ENCODE measurements at regions not wholly inside any gene's neighbourhood (a gene's known extent, or its start where the extent isn't known, plus 50 kb on each side); places are given as distances from the start of the nearest gene placed in this dataset.
"Not testable (repeated sequence)": the region's sequence is repeated elsewhere in the genome, so short reads cannot be mapped to it uniquely, and the experiment has no call there.

- no peak for DNase-seq
These were observed 324.7 kb upstream of the RGMA start for GRCh38 chr15:93413745-93414144.

GRCh38 chr15:93399121-93399520 is 310.1 kb upstream of the RGMA start:
- DNase-seq = no peak

GRCh38 chr15:93389211-93389610 is 300.2 kb upstream of the RGMA start:
- no peak for DNase-seq

GRCh38 chr15:93384886-93385285 is 295.9 kb upstream of the RGMA start:
- DNase-seq = no peak

- no peak for DNase-seq
These were observed 293.3 kb upstream of the RGMA start for GRCh38 chr15:93382200-93382820.

DNA sequence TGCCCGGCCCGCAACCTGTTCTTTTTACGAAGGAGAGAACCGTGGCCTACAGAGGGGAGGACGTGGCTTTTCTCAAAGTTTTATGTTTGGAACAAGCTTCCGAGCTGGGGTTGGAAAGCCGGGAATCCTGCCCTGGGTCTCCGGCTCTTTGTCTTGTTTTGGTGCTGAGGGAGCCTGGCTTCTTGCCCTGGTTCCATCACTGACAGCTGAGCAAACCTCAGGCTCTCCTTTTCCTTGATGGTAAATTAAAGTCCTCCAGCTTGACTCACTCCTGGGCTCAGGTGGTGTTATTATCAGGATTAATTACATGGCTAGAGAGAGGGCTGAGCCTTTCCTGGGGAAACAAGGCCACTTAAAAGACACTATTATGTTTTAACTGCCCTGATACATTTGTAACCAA is 289.5 kb upstream of the RGMA start:
- DNase-seq = no peak

DNA sequence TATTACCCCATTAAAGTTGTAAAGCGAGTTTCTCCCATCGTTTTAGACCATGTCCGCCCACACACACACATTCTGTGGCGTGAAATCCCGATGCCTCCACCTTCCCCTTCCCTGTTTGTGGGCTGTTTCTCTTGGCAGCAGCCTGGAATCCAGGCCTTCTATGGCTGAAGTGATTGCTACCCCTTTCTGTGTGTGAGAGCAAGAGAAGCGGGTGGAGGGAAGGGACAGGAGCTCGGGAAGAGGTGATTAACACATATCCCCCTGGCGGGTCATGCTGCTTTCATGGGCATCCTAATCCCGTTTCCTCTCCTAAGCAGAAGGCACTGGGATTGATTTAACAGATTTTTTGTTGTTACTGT is 283.8 kb upstream of the RGMA start:
- DNase-seq = no peak

DNA sequence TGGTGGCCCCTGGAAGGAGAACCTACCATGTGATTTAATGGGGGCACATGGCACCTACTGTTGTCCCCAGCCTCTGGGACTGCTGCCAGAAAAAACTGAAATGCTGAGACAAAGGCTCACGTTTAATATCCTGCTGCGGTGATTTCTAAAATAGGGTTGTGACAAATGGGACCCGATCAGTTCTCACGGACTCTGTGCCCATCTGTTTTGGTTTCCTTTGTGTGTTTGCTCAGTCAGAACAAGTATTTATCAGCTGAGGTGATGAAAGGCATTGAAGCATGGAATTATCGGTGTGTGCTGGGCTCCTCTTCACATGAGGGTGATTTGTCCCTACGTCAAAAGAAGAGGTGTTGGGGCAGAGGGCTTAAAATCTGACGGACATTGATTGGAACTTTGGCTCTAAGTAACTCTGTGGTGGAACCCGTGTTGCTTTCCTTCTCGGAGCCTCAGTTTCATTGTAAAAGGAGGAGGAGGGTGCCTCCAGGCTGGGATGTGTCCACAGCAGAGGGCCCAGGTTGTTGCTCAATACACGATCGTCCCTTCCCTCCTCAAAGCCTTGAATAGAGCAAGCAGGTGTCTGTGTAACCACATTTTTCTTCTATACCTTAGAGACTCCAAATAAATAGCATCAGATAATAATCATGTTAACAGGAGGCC is 283.3 kb upstream of the RGMA start:
- DNase-seq = no peak

DNA sequence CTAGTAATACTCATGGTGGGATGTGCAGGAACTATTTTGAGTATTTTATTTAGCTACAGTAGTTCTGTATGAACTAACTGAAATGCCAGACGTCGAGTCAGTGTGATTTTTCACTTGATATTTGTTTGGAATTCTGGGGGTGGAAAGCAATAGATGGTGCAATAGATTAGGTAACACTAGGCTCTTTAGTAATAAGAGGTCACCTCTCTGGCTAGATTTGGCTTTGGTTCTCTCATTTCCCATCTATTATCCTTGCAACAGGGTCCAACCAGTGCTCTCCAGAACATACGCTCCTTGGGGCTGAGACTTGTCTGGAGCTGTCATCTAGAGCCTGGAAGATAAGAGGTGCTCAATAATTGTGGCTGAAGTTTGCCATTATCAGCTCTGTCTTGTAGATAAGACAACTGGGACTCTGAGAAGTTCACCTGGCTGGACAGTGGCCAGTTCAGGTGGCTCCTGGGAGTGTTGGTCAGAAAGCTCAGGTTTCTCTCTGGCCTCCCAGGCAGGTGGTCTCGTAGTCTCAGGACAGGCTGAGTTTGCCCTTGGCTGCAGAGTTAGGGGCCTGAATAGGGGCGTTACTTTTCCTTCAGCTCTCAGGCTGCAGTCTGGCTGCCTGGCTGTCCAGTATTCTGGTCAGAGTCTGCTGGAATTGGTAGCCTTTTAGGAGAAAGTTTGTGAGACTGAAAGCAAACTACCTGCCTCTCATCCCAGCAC is 277.5 kb upstream of the RGMA start:
- DNase-seq = no peak

- no peak for DNase-seq
These were observed 273.8 kb upstream of the RGMA start for GRCh38 chr15:93362821-93363220.

- DNase-seq = no peak
These were observed 273.2 kb upstream of the RGMA start for GRCh38 chr15:93362203-93362602.

- DNase-seq = no peak
These were observed 272.7 kb upstream of the RGMA start for GRCh38 chr15:93361703-93362102.

- no peak for DNase-seq
These were observed 272.0 kb upstream of the RGMA start for GRCh38 chr15:93360976-93361375.

DNA sequence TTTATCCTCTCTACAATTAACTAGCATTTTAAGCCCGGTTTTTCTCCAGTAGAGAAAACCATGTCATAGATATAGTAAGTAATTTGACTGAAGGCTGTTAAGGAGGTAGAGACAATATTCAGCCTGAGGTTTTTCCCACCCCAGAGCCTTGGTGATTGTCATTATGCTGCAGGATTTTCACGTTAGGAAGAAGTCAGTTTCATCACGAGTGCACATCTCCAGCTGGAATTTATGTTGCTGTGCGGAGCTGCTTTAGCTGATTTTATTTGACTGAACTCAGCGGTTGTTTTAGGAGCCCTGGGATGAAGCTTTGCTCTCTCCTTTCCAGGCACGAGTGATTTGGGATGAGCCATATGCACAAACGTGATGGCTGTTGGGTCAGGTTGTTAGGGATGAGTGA is 271.3 kb upstream of the RGMA start:
- no peak for DNase-seq

- DNase-seq = no peak
These were observed 270.6 kb upstream of the RGMA start for GRCh38 chr15:93359425-93360131.

GRCh38 chr15:93359060-93359408 is 270.0 kb upstream of the RGMA start:
- DNase-seq = no peak

GRCh38 chr15:93358166-93359059 is 269.4 kb upstream of the RGMA start:
- no peak for DNase-seq

DNA sequence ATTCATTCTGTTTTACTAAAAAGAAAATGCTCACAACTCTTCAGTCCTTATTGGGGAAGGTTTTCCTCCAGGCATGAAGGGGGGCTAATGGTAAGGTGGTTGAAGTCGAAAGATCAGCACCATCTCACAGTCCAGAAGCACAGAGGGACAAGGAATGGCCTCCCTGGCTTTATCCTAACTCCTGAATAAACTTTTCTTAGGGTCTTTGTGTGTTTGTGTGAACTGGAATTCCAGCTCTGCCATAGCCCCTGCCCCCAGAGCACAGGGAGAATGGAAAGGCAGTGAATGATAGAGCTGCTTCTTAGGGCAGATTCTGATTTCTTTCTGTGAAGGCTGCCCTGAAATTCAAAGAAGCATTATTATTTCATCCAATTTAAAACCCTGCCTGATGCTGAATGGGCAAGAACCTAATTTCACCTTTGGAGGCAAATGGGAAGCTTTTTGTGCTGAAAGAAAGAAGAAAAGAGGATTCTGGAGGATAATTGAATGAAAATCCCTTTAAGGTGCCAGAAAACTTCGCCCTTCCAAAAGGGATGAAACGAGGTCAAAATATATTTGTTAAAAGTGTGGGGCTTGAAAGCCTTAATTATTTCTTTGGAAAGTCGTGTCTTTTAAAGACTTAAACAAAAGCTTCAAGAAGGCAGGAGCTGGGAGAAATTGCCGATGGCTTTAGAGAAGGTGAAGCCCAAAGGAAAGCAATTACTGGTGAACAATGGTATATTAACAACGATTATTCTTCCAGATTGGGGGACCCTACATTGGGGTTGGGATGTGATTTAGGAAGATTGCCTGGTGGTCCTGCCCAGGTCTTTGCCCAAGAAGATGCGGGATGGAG is 259.9 kb upstream of the RGMA start:
- DNase-seq = no peak

DNA sequence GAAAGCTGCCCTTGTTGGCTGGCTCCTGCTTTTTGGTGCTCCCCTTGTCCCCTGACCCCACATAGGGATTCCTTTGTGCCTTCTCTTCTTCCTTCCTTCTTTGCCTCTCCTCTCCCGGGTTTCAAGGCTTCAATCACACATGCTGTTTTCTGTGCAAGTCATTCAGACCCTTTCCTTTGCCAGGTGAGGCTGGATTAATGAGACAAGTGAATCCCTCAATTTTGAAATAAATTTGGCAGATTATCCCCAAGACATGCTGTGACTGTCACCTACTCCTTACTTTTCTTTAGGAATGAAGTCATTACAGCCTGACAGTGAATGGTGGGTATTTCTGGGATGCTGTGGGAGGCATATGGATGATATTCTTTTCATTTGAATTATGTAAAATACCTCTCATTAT is 259.0 kb upstream of the RGMA start:
- DNase-seq = no peak

DNA sequence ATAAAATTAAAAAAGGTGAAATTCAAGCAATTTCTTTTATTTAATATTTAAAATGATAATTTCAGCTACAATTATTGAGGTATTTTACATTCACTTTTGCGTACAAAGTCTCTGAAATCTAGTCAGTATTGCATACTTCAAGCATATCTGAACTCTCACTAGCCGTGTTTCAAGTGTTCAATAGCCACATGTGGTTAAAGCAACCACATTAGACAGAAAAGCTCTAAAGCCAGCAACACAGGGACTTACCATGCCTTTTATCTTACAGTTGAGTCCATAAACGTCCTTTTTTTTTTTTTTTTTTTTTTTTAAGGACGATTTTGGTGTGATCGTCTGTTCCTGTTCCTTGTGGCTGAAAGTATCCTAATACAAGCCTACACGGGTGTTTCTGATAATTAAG is 257.0 kb upstream of the RGMA start:
- DNase-seq = no peak

DNA sequence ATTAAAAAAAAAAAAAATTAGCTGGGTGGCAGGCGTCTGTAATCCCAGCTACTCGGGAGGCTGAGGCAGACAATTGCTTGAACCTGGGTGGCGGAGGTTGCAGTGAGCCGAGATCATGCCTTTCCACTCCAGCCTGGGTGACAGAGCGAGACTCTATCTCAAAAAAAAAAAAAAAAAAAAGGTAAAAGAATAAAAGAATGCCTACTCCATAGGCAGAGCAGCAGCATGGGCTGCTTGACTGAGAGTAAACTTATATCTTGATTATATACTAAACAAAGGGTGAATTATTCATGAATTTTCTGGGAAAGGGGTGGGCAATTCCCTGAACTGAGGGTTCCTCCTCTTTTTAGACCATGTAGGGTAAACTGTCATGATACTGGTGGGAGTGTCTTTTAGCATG is 254.4 kb upstream of the RGMA start:
- not testable (repeated sequence) for DNase-seq

DNA sequence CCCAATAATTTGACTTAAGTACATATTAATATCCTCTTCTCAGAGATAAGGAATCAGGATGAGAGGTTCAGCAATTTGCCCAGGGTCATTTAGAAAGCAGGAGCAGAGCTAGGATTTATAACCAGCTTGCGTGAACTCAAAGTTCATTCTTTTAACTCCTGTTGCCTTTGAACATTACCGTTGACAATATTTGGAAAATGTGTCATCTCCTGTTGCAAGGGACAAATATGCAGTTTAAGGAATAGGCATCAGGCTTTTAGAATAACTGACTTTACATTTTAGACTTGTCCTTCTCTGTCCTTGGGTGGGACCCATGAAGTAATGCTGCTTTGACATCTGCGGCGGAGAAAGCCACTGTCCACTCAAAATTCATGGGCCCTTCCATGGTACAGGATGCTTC is 252.2 kb upstream of the RGMA start:
- DNase-seq = no peak
